Activated CD8-positive, alpha-beta T cell treated with anti-CD3 and anti-CD28 coated beads for 36 hours (primary cell): ENCODE measurements at regions not wholly inside any gene's neighbourhood (a gene's known extent, or its start where the extent isn't known, plus 50 kb on each side); places are given as distances from the start of the nearest gene placed in this dataset.
"Not testable (repeated sequence)": the region's sequence is repeated elsewhere in the genome, so short reads cannot be mapped to it uniquely, and the experiment has no call there.

Source experiments
- ATAC-seq: fragments of 200-7000 bp; cut with Tn5 transposase; one replicate; pipeline ENCODE4 v1.10.0; 2021; ENCODE audit warnings: mild to moderate bottlenecking, moderate library complexity
- CTCF ChIA-PET: fragments of 350-600 bp; sonication (Branson Sonifier 250); formaldehyde crosslinking; loops from one replicate; lab custom pipeline; 2021; ENCODE audit warnings: antibody characterized with exemption; lab: Charles Lee
- POLR2A ChIA-PET: fragments of 350-600 bp; sonication (Branson Sonifier 250); formaldehyde crosslinking; loops from one replicate; lab custom pipeline; 2021; ENCODE audit warnings: antibody characterized with exemption; lab: Charles Lee
- DNase-seq: peaks from one replicate; pipeline ENCODE4 v3.0.0-alpha.2; 2020
- H3K27ac Mint-ChIP-seq: one replicate; pipeline ENCODE4 v1.8.0; 2021; ENCODE audit warnings: mild to moderate bottlenecking, mixed read lengths
- H3K27me3 Mint-ChIP-seq: one replicate; pipeline ENCODE4 v1.8.0; 2021; ENCODE audit warnings: mixed read lengths
- H3K36me3 Mint-ChIP-seq: one replicate; pipeline ENCODE4 v1.8.0; 2021; ENCODE audit warnings: low read depth, mixed read lengths
- H3K4me1 Mint-ChIP-seq: one replicate; pipeline ENCODE4 v1.8.0; 2021; ENCODE audit warnings: low read depth, mixed read lengths
- H3K4me3 Mint-ChIP-seq: one replicate; pipeline ENCODE4 v1.8.0; 2021; ENCODE audit warnings: mild to moderate bottlenecking, moderate library complexity, mixed read lengths
- H3K9me3 Mint-ChIP-seq: one replicate; pipeline ENCODE4 v1.8.0; 2021; ENCODE audit warnings: mixed read lengths
- intact Hi-C: fragments of 100-400 bp; cut with micrococcal nuclease; formaldehyde crosslinking; loops from one replicate; pipeline ENCODE4 v1.10.0; 2022
- TF ChIP-seq, protein P1 (sequence below): fragments of 200-600 bp; IDR thresholded peaks from one replicate; pipeline ENCODE4 v1.8.0; 2022; ENCODE audit warnings: antibody characterized with exemption, mild to moderate bottlenecking

DNA sequence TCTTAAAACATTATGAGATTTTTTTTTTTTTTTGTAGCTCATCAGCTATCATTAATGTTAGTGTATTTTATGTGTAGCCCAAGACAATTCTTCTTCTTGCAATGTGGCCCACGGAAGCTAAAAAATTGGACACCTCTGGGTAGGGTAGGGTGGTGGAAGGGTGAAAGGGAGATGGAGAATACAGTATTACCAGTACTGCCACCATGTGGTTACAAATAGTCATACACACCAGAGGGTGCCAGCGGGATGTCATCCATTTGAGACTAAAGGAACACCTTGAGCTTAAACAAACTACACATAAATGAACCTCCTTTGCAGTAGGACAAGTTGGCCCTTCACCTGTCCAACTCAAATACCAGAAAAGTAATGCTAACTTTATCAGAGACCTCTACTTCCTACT is 601.9 kb downstream of the HTR1B start:
- no peaks in the 10 kb centered on the region for H3K36me3 Mint-ChIP-seq
- no peak overlapping the region for H3K4me3 Mint-ChIP-seq
- no peak overlapping the region for H3K27ac Mint-ChIP-seq
- TF ChIP-seq, protein P1, sequence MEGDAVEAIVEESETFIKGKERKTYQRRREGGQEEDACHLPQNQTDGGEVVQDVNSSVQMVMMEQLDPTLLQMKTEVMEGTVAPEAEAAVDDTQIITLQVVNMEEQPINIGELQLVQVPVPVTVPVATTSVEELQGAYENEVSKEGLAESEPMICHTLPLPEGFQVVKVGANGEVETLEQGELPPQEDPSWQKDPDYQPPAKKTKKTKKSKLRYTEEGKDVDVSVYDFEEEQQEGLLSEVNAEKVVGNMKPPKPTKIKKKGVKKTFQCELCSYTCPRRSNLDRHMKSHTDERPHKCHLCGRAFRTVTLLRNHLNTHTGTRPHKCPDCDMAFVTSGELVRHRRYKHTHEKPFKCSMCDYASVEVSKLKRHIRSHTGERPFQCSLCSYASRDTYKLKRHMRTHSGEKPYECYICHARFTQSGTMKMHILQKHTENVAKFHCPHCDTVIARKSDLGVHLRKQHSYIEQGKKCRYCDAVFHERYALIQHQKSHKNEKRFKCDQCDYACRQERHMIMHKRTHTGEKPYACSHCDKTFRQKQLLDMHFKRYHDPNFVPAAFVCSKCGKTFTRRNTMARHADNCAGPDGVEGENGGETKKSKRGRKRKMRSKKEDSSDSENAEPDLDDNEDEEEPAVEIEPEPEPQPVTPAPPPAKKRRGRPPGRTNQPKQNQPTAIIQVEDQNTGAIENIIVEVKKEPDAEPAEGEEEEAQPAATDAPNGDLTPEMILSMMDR: peak; percentile 23
- ChIA-PET POLR2A (no interaction called here), CTCF (interaction anchor here (1.4 kb wide), 1 partner anchor 16 kb away, joined by 3 read pairs; no protein-coding TSS in a partner anchor)
- no peaks in the 10 kb centered on the region for H3K27me3 Mint-ChIP-seq
- peak; percentile 6 for DNase-seq
- H3K4me1 Mint-ChIP-seq: no peaks in the 10 kb centered on the region
- no peak for ATAC-seq
- intact Hi-C loops: no loop called here
- peaks cover 2% of the 10 kb centered on the region for H3K9me3 Mint-ChIP-seq

DNA sequence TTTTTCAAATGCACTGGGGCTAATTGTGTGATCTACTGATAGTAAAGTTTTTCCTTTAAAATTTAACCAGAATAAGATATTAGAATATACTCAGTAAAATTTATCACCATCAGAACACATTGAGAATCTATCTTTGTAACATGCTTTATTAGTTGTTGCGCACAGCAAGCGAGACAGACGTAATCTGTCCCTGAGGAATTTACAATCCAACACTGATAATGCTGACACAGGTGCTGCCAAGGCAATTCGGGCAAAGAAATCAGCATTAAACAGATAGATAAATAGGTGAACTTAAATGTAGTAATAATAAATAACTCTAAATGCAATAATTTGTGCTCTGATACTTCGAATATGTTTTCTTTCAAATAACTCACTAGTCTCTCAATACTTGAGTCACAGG is 607.2 kb downstream of the HTR1B start:
- ATAC-seq (no peak), DNase-seq (no peak)
- Mint-ChIP-seq H3K4me3 (no peak overlapping the region), H3K4me1 (no peaks in the 10 kb centered on the region), H3K36me3 (no peaks in the 10 kb centered on the region), H3K9me3 (peaks cover 4% of the 10 kb centered on the region), H3K27me3 (no peaks in the 10 kb centered on the region), H3K27ac (no peak overlapping the region)
- TF ChIP-seq, protein P1: no peak
- ChIA-PET CTCF (no interaction called here), POLR2A (no interaction called here)
- intact Hi-C loops: no loop called here

DNA sequence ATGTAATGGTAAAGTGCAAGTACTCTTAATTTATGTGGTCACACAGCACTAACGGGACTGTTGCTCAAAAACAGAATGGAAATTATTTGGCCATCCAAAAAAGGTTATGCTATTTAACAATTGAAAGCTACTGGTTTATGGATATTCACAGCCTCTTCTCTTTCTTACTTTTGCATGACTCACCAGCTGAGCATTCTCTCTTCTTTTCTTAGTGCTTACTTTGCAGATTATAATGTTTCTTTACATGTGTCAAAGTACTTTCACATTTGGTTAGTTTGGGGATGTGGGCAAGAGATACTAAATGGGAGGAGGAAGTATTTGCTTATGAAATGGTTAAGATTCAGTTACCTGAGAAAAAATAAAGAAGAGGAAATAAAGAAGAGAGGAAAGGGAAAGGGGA is 610.5 kb downstream of the HTR1B start:
- ChIA-PET CTCF (no interaction called here), POLR2A (no interaction called here)
- peaks cover 4% of the 10 kb centered on the region for H3K9me3 Mint-ChIP-seq
- H3K27me3 Mint-ChIP-seq: no peaks in the 10 kb centered on the region
- no peak overlapping the region for H3K27ac Mint-ChIP-seq
- H3K4me3 Mint-ChIP-seq: no peak overlapping the region
- no peaks in the 10 kb centered on the region for H3K36me3 Mint-ChIP-seq
- H3K4me1 Mint-ChIP-seq: no peaks in the 10 kb centered on the region
- ATAC-seq (no peak), DNase-seq (no peak)
- intact Hi-C loops: no loop called here
- TF ChIP-seq, protein P1: no peak

DNA sequence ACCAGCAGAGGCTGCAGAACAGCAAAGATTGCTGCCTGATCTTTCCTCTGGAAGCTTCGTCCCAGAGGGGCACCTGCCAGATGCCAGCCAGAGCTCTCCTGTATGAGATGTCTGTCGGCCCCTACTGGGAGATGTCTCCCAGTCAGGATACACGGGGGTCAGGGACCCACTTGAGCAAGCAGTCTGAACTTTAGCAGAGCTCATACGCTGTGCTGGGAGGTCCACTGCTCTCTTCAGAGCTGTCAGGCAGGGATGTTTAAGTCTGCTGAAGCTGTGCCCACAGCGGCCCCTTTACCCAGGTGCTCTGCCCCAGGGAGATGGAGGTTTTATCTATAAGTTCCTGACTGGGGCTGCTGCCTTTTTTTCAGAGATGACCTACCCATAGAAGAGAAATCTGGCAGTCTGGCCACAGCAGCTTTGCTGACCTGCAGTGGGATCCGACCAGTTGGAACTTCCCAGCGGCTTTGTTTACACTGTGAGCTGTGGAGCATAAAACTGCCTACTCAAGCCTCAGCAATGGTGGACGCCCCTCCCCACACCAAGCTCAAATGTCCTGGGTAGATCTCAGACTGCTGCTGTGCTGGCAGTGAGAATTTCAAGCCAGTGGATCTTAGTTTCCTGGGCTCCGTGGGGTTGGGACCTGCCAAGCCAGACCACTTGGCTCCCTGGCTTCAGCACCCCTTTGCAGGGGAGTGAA is 613.9 kb downstream of the HTR1B start:
- ATAC-seq, DNase-seq, H3K27me3 Mint-ChIP-seq, H3K36me3 Mint-ChIP-seq, intact Hi-C loops, POLR2A ChIA-PET, H3K4me3 Mint-ChIP-seq, CTCF ChIA-PET, H3K27ac Mint-ChIP-seq, H3K4me1 Mint-ChIP-seq: not testable (repeated sequence)
- peaks cover 20% of the 10 kb centered on the region for H3K9me3 Mint-ChIP-seq

DNA sequence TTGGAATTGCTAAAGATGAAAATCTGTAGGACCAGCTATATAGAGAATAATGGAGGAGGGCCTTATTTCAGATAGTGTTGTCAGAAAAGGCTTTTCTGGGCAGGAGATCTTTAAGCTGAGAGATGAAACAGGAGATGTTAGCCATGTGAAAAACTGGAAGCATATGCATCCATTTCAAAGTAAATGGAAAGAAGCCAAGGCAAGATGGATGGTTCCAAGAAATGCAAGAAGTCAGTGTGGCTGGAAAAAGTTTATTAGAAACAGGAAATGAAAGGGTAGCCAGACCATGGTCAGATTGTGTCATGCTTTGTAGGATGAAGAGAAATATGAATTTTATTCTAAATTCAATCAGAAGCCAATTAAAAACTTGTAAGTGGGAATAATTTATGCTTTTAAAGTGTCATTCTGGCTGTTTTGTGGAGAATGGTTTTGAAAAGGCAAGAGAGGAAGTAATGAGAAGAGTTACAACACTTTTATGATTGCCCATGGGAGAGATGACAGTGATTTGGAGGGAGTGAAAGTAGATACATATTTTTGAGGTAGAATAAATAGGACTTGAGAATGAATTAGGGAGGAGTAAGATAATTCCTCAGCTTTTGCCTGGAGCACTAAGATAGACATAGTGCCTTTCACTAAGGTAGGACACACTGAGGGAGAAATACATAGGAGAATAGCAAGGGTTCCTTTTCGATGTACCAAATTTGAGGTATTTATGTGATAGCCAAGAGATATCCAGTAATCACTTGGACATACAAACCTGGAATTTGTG is 620.1 kb downstream of the HTR1B start:
- intact Hi-C loops: no loop called here
- no peak for DNase-seq
- Mint-ChIP-seq H3K36me3 (no peaks in the 10 kb centered on the region), H3K27me3 (no peaks in the 10 kb centered on the region), H3K4me3 (no peak overlapping the region), H3K27ac (no peak overlapping the region), H3K4me1 (no peaks in the 10 kb centered on the region), H3K9me3 (peaks cover 24% of the 10 kb centered on the region)
- CTCF ChIA-PET: no interaction called here
- ATAC-seq: no peak
- POLR2A ChIA-PET: no interaction called here
- TF ChIP-seq, protein P1: no peak
